HG02588 (cell line): ENCODE measurements at regions not wholly inside any gene's neighbourhood (a gene's known extent, or its start where the extent isn't known, plus 50 kb on each side); places are given as distances from the start of the nearest gene placed in this dataset.

Experiments used
- ATAC-seq: cut with Tn5 transposase; IDR thresholded peaks from one replicate; pipeline ENCODE4 v1.9.1; 2021; ENCODE audit warnings: mild to moderate bottlenecking, moderate library complexity; ENCODE audit not compliant: unreplicated experiment

GRCh38 chr2:189267925-189268579 is 88.5 kb upstream of the COL5A2 start:
- ATAC-seq = no peak

- ATAC-seq = no peak
These were observed 89.2 kb upstream of the COL5A2 start for GRCh38 chr2:189268763-189269162.

DNA sequence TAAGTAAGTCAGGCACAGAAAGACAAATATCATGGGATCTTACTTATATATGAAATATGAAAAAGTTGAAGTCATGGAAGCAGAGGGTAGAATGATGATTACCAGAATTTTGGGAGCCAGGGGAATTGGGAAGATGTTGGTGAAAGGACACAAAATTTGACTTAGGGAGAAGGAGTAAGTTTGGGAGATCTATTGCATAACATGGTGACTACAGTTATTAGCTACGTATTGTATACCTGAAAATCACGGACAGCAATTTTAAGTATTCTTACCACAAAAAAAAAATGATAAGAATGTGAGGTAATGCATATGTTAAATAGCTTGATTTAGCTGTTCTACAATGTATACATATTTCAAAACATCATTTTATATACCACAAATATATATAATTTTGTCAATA is 94.2 kb upstream of the COL5A2 start:
- ATAC-seq = no peak

GRCh38 chr2:189274361-189274760 is 94.8 kb upstream of the COL5A2 start:
- ATAC-seq = no peak

DNA sequence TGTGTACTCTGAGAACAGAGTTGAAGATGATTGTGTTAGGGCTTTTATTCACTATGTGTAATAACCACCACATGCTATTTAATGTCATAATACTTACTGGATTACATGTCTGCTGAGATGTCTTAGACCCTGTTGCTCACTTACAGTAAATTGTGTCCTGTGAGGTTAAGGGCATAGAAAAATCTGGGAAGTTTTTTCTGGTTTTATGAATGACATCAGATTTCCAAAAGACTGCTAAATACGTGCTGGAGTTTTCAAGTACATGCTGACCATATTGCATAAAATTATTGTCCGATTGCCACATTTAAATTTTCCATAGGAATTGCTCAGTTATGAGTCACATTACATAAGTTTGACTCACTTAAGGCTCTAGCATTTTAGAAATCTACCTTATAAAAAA is 96.7 kb upstream of the COL5A2 start:
- ATAC-seq = no peak

DNA sequence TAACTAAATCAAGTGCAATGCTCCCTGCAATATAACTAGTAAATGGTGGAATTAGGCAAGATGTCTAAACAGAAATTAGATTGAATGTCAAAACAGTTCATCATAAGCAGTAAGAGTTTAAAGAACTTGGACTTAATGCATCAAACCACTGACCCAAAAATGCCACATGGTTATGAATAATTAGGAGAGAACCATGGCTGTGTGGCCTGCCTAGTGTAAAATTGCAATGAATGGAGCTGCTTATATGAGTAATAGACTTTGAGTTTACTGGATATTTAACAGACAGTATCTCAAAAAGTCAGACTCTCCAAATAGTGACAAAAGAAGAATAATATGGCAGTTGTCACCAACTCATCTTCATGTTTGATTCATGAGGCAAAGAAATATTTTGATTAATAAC is 101.6 kb upstream of the COL5A2 start:
- ATAC-seq = no peak

DNA sequence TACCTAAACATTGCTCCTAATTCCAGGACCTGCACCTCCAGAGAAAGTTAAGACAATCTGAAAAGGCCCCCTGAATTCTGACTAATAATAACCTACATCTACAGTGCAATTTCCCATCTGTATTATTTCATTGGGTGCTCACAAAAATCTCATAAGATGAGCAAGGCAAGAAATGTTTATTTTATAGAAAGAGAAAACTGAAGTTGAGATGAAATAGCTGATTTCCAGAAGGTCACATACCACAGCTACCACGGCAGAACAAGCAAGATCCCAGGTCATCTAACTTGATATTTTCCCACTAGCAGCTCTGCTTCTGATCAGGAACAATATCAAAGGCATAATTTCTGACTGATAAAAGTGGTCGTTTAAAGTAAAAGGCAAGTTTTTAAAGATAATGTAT is 105.8 kb upstream of the COL5A2 start:
- ATAC-seq = no peak

GRCh38 chr2:189285962-189286645 is 106.5 kb upstream of the COL5A2 start:
- ATAC-seq = no peak

DNA sequence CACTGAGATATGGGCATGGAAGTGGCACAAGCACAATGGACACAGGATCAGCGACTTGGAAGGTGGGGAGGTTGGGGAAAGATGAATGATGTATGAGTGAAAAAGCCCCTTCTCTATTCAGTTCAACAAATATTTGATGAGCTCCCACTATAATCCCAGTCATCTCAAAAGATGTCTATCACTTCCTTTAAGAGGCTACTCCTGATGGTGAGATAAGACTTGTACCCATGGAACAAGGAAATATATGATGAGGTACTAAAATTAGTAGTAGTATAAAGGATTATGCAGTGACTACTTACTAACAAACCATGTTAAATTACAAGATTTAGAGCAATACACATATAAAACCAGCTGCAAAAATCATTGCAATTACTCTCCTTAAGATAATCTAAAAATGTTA is 107.8 kb upstream of the COL5A2 start:
- no peak for ATAC-seq

- ATAC-seq = peak; percentile 76
These were observed 108.5 kb upstream of the COL5A2 start for GRCh38 chr2:189287982-189288521.

DNA sequence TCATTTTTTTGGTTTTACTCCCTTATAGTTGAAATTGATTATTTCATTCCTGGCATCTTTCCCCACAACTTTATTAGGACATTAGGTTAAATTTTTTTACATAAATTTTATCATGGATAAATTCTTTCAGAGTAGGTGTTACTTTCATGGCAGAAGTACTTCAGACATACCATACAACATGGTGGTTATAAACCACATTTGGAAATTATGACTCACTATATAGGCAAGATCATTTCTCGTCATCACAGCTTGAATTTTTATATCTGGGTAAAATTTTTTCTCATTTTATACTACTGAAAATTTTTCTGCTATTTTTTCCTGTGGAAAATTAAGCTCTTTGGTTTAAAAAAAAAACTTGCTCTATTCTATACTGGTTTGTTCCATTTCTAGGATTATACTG is 111.9 kb upstream of the COL5A2 start:
- no peak for ATAC-seq

GRCh38 chr2:189293164-189293563 is 113.6 kb upstream of the COL5A2 start:
- no peak for ATAC-seq

- no peak for ATAC-seq
These were observed 117.9 kb upstream of the COL5A2 start for GRCh38 chr2:189297446-189297845.

- no peak for ATAC-seq
These were observed 118.5 kb upstream of the COL5A2 start for GRCh38 chr2:189298038-189298437.

DNA sequence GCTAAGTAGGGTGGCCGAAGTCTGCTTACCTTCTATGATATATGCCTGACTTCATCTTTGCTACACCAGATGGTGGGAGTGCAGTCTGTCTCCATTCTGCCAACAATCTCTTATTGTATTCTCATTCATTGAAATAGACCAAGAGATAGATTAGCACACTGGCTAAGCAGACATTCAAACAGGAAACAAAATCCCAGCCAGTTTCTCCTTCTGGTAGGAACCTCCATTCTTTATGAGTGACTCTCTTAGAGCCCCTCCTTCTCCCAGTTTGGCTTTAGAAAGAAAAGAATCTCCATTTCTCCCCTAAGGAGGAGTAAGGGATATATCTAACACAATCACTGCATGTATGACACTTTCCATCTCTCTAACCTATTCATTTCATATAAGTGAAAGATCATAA is 118.9 kb upstream of the COL5A2 start:
- no peak for ATAC-seq

DNA sequence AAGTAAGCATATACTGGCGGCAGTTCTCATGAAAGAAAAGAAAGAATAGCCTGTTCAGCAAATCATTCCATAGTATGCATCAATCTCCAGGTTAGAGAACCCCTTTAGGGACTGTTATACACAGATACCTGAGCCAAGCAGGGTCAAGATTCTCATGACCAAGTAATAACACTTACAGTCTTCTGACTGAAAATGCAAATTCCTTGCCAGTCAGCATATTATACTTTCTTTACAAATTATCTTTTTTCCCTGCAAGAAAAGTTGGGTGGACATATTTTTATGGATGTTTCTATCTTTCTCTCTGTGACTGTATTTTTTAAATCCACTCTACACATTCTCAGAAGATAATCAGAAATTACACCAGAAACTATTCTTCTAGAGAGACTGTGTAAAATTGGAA is 120.4 kb upstream of the COL5A2 start:
- no peak for ATAC-seq

- no peak for ATAC-seq
These were observed 121.4 kb upstream of the COL5A2 start for GRCh38 chr2:189300916-189301315.

- no peak for ATAC-seq
These were observed 122.8 kb upstream of the COL5A2 start for GRCh38 chr2:189302274-189302948.

GRCh38 chr2:189304360-189304759 is 124.8 kb upstream of the COL5A2 start:
- no peak for ATAC-seq

DNA sequence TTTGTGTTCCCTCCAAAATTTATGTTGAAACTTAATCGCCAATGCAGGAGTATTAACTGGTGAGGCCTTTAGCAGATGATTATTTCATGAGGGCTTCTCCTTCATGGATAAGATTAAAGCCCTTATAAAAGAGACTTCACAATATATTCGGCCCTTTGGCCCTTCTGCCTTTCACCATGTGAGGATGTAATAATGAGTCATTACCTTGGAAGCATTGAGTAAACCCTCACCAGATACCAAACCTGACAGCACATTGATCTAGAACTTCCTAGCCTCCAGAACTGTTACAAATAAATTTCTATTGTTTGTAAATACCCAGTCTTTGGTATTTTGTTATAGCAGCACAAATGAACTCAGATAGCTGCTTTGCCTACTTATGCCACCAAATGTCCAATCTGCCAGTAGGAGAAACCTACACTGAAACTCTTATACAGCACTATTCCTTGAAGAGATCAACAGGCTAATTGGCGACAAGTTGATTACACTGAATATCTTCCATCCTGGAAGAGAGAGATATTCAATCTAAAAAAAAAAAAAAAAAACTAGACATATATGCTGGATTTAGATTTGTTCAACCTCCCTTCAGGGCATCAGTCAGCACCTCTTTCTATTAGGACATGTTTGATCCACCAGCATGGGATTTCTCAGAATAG is 125.9 kb upstream of the COL5A2 start:
- ATAC-seq = no peak

DNA sequence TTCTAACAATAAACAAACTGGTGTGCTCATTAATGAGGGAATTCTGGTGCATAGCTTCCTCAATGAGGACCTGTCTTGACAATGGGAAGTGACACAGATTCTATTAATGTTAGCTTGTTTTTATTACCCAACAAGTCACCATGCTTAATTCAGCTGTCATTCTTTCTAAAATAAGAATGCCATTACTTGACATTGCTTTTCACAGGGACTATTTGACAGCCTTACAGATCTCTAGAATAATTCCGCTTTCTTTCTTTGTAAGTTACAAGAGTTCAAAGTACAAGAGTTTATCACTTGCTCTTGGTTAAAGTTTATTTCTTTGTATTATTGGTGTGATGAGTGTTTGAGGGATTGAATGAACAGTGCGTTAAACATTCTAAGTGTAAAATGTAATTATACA is 127.0 kb upstream of the COL5A2 start:
- no peak for ATAC-seq
